Lower lobe of right lung (tissue), 2 donors: ENCODE measurements at regions not wholly inside any gene's neighbourhood (a gene's known extent, or its start where the extent isn't known, plus 50 kb on each side); places are given as distances from the start of the nearest gene placed in this dataset.
"Not testable (repeated sequence)": the region's sequence is repeated elsewhere in the genome, so short reads cannot be mapped to it uniquely, and the experiment has no call there.

Experiments
- ATAC-seq, 2 donors: fragments of 200-7000 bp; cut with Tn5 transposase; one replicate each; pipeline ENCODE4 v1.9.1; 2020 to 2022; ENCODE audit warnings: mild to moderate bottlenecking in 2 of 2, moderate library complexity in 2 of 2
- DNase-seq: peaks from one replicate; pipeline ENCODE4 v3.0.0-alpha.2; 2020
- H3K27ac ChIP-seq: fragments of 200-600 bp; one replicate; pipeline ENCODE4 v1.8.0; 2022
- H3K27me3 ChIP-seq: fragments of 200-600 bp; one replicate; pipeline ENCODE4 v1.8.0; 2022; ENCODE audit warnings: low read depth
- H3K36me3 ChIP-seq: fragments of 200-600 bp; one replicate; pipeline ENCODE4 v1.8.0; 2022; ENCODE audit warnings: mild to moderate bottlenecking
- H3K4me1 ChIP-seq: fragments of 200-600 bp; one replicate; pipeline ENCODE4 v1.8.0; 2022
- H3K4me3 ChIP-seq: fragments of 200-600 bp; one replicate; pipeline ENCODE4 v1.8.0; 2022; ENCODE audit warnings: mild to moderate bottlenecking
- H3K9me3 ChIP-seq: fragments of 200-600 bp; one replicate; pipeline ENCODE4 v1.8.0; 2022
- CTCF ChIP-seq: fragments of 200-600 bp; IDR thresholded peaks from one replicate; pipeline ENCODE4 v1.8.0; 2022; ENCODE audit warnings: antibody characterized with exemption, mild to moderate bottlenecking
- intact Hi-C: fragments of 100-400 bp; cut with DNase I; formaldehyde crosslinking; loops from one replicate; pipeline ENCODE4 v1.11.0; 2022
- donor health status: DM: no; HTN: yes; CAD: no; lungs with severe emphysema.

GRCh38 chr11:83403691-83404389 is 117.7 kb upstream of the CCDC90B start:
- H3K27me3 ChIP-seq = no peaks in the 10 kb centered on the region
- no peak overlapping the region for H3K27ac ChIP-seq
- H3K36me3 ChIP-seq = no peaks in the 10 kb centered on the region
- ATAC-seq (no peak), DNase-seq (no peak)
- H3K4me1 ChIP-seq = no peaks in the 10 kb centered on the region
- H3K4me3 ChIP-seq = no peak overlapping the region
- intact Hi-C loops = no loop called here
- H3K9me3 ChIP-seq = no peaks in the 10 kb centered on the region
- no peak for TF ChIP-seq CTCF

GRCh38 chr11:83401506-83402225 is 115.5 kb upstream of the CCDC90B start:
- Histone ChIP-seq H3K36me3 (no peaks in the 10 kb centered on the region), H3K9me3 (no peaks in the 10 kb centered on the region), H3K27me3 (no peaks in the 10 kb centered on the region), H3K4me3 (no peak overlapping the region), H3K27ac (no peak overlapping the region), H3K4me1 (no peaks in the 10 kb centered on the region)
- ATAC-seq (peak in 1 of 2 donors; percentile 29), DNase-seq (no peak)
- intact Hi-C loops = no loop called here
- no peak for TF ChIP-seq CTCF

- H3K4me3 ChIP-seq = no peak overlapping the region
- intact Hi-C loops = no loop called here
- H3K27ac ChIP-seq = no peak overlapping the region
- H3K9me3 ChIP-seq = no peaks in the 10 kb centered on the region
- no peaks in the 10 kb centered on the region for H3K27me3 ChIP-seq
- H3K4me1 ChIP-seq = no peaks in the 10 kb centered on the region
- no peaks in the 10 kb centered on the region for H3K36me3 ChIP-seq
- TF ChIP-seq CTCF = no peak
- ATAC-seq (no peak), DNase-seq (no peak)
These were observed 108.2 kb upstream of the CCDC90B start for GRCh38 chr11:83394331-83394730.

GRCh38 chr11:83392556-83392955 is 106.4 kb upstream of the CCDC90B start:
- H3K27ac ChIP-seq = no peak overlapping the region
- ATAC-seq = peak in 1 of 2 donors; percentile 35
- peaks cover under 1% of the 10 kb centered on the region for H3K9me3 ChIP-seq
- no peaks in the 10 kb centered on the region for H3K36me3 ChIP-seq
- intact Hi-C loops = no loop called here
- no peak overlapping the region for H3K4me3 ChIP-seq
- no peak for TF ChIP-seq CTCF
- no peaks in the 10 kb centered on the region for H3K27me3 ChIP-seq
- DNase-seq = no peak
- no peaks in the 10 kb centered on the region for H3K4me1 ChIP-seq

GRCh38 chr11:83389975-83390374 is 103.8 kb upstream of the CCDC90B start:
- intact Hi-C loops = no loop called here
- TF ChIP-seq CTCF = no peak
- Histone ChIP-seq H3K4me1 (no peaks in the 10 kb centered on the region), H3K27me3 (no peaks in the 10 kb centered on the region), H3K4me3 (no peak overlapping the region), H3K36me3 (no peaks in the 10 kb centered on the region), H3K27ac (no peak overlapping the region), H3K9me3 (peaks cover 10% of the 10 kb centered on the region)
- no peak for DNase-seq
- no peak for ATAC-seq

GRCh38 chr11:83383838-83384237 is 97.7 kb upstream of the CCDC90B start:
- not testable (repeated sequence) for H3K4me3 ChIP-seq

More at GRCh38 chr11:83383838-83384237, 97.7 kb upstream of the CCDC90B start:
- ATAC-seq, H3K4me1 ChIP-seq, DNase-seq, H3K9me3 ChIP-seq, H3K27ac ChIP-seq, H3K36me3 ChIP-seq, H3K27me3 ChIP-seq, intact Hi-C loops: not testable (repeated sequence)
